SU-DHL-6 (cell line): ENCODE measurements at regions not wholly inside any gene's neighbourhood (a gene's known extent, or its start where the extent isn't known, plus 50 kb on each side); places are given as distances from the start of the nearest gene placed in this dataset.
A peak's percentile ranks its signal among the peaks of the same experiment; 100 is the strongest.

Experiments
- H2AFZ ChIP-seq: fragments of 200-600 bp; sonication (generic); 2 replicates; pipeline ENCODE4 v1.6.1; 2014; ENCODE audit warnings: low read depth, mild to moderate bottlenecking, moderate library complexity, mixed read lengths, antibody characterized with exemption, low read length; ENCODE audit not compliant: severe bottlenecking
- H3F3A ChIP-seq: fragments of 200-600 bp; shearing (Covaris generic); 2 replicates; pipeline ENCODE4 v1.6.0; 2016; ENCODE audit warnings: antibody characterized with exemption, mild to moderate bottlenecking; ENCODE audit not compliant: insufficient read depth
- H3K27ac ChIP-seq: fragments of 200-600 bp; sonication (generic); 2 replicates; pipeline ENCODE4 v1.5.1; 2016; ENCODE audit warnings: low read depth, mild to moderate bottlenecking, low read length, moderate library complexity, mixed read lengths
- H3K27me3 ChIP-seq: fragments of 200-600 bp; sonication (generic), shearing (Covaris generic); 2 replicates; pipeline ENCODE4 v1.6.0; 2014; ENCODE audit warnings: mild to moderate bottlenecking, low read length
- H3K36me3 ChIP-seq: fragments of 200-600 bp; sonication (generic); 2 replicates; pipeline ENCODE4 v1.6.1; 2014; ENCODE audit warnings: mild to moderate bottlenecking, low read length, mixed read lengths
- H3K4me2 ChIP-seq: fragments of 300-600, 200-600 bp; shearing (Covaris generic), sonication (generic); 2 replicates; pipeline ENCODE4 v1.6.0; 2014; ENCODE audit warnings: low read length, low read depth, mild to moderate bottlenecking; ENCODE audit not compliant: poor library complexity, severe bottlenecking
- H3K4me3 ChIP-seq: fragments of 200-600 bp; sonication (generic); 2 replicates; pipeline ENCODE4 v1.5.1; 2014; ENCODE audit warnings: antibody characterized with exemption, low read length, mild to moderate bottlenecking, mixed read lengths; ENCODE audit not compliant: insufficient read depth, poor library complexity, severe bottlenecking
- H3K79me2 ChIP-seq: fragments of 200-600 bp; sonication (generic); 2 replicates; pipeline ENCODE4 v1.6.1; 2014; ENCODE audit warnings: mild to moderate bottlenecking, low read length, moderate library complexity; ENCODE audit not compliant: insufficient read depth
- H3K9ac ChIP-seq: fragments of 200-600 bp; sonication (generic); 2 replicates; pipeline ENCODE4 v1.7.0; 2014; ENCODE audit warnings: mild to moderate bottlenecking, low read length
- H3K9me2 ChIP-seq: fragments of 200-600 bp; sonication (generic); replicated peaks from 2 replicates; pipeline ENCODE4 v1.6.1; 2014; ENCODE audit warnings: low read length; ENCODE audit not compliant: insufficient read depth
- H3K9me3 ChIP-seq: fragments of 200-600 bp; sonication (generic); 2 replicates; pipeline ENCODE4 v1.6.1; 2014; ENCODE audit warnings: low read length, mixed read lengths; ENCODE audit not compliant: insufficient read depth
- H4K20me1 ChIP-seq: fragments of 200-600 bp; sonication (generic); 2 replicates; pipeline ENCODE4 v1.6.1; 2014; ENCODE audit warnings: low read depth, mild to moderate bottlenecking, antibody characterized with exemption, low read length, moderate library complexity, mixed read lengths
- CTCF ChIP-seq: fragments of 200-600 bp; sonication (generic); IDR thresholded peaks from one replicate; pipeline ENCODE4 v1.5.1; 2017; ENCODE audit warnings: antibody characterized with exemption, mild to moderate bottlenecking, low read length, moderate library complexity; ENCODE audit not compliant: insufficient read depth, poor library complexity, severe bottlenecking
- EZH2phosphoT487 ChIP-seq: fragments of 200-600 bp; sonication (generic), shearing (Covaris generic); conservative IDR thresholded peaks from 2 replicates; pipeline ENCODE4 v1.6.1; 2018; ENCODE audit warnings: mild to moderate bottlenecking, antibody characterized with exemption, low read length, moderate library complexity, mixed read lengths

GRCh38 chr7:16099302-16099849, 322.0 kb downstream of the CRPPA start:
- Histone ChIP-seq H3K9me2 (no peaks in the 10 kb centered on the region), H3K36me3 (no peaks in the 10 kb centered on the region), H3F3A (no peaks in the 10 kb centered on the region), H3K4me2 (no peak overlapping the region), H3K27me3 (no peaks in the 10 kb centered on the region), H4K20me1 (no peaks in the 10 kb centered on the region), H3K79me2 (no peaks in the 10 kb centered on the region), H2AFZ (no peak overlapping the region), H3K27ac (no peak overlapping the region), H3K4me3 (no peak overlapping the region), H3K9me3 (no peaks in the 10 kb centered on the region), H3K9ac (no peak overlapping the region)
- TF ChIP-seq CTCF (no peak), EZH2phosphoT487 (no peak)

- Histone ChIP-seq H3K4me2 (no peak overlapping the region), H4K20me1 (no peaks in the 10 kb centered on the region), H3K9me2 (no peaks in the 10 kb centered on the region), H3F3A (no peaks in the 10 kb centered on the region), H3K36me3 (no peaks in the 10 kb centered on the region), H3K9me3 (no peaks in the 10 kb centered on the region), H3K27ac (no peak overlapping the region), H3K9ac (no peak overlapping the region), H2AFZ (no peak overlapping the region), H3K4me3 (no peak overlapping the region), H3K27me3 (no peaks in the 10 kb centered on the region), H3K79me2 (no peaks in the 10 kb centered on the region)
- TF ChIP-seq EZH2phosphoT487 (no peak), CTCF (peak; percentile 51)
Observed at GRCh38 chr7:16098585-16099179, 322.7 kb downstream of the CRPPA start.

- Histone ChIP-seq H2AFZ (no peak overlapping the region), H3K36me3 (no peaks in the 10 kb centered on the region), H3K9ac (no peak overlapping the region), H3F3A (no peaks in the 10 kb centered on the region), H3K9me3 (no peaks in the 10 kb centered on the region), H3K4me2 (no peak overlapping the region), H3K79me2 (no peaks in the 10 kb centered on the region), H3K27ac (no peak overlapping the region), H3K27me3 (no peaks in the 10 kb centered on the region), H3K4me3 (no peak overlapping the region), H4K20me1 (no peaks in the 10 kb centered on the region), H3K9me2 (no peaks in the 10 kb centered on the region)
- TF ChIP-seq EZH2phosphoT487 (no peak), CTCF (no peak)
Observed at GRCh38 chr7:16098058-16098457, 323.3 kb downstream of the CRPPA start.
